ENCODE measurements at regions not wholly inside any gene's neighbourhood (a gene's known extent, or its start where the extent isn't known, plus 50 kb on each side); places are given as distances from the start of the nearest gene placed in this dataset.

DNA sequence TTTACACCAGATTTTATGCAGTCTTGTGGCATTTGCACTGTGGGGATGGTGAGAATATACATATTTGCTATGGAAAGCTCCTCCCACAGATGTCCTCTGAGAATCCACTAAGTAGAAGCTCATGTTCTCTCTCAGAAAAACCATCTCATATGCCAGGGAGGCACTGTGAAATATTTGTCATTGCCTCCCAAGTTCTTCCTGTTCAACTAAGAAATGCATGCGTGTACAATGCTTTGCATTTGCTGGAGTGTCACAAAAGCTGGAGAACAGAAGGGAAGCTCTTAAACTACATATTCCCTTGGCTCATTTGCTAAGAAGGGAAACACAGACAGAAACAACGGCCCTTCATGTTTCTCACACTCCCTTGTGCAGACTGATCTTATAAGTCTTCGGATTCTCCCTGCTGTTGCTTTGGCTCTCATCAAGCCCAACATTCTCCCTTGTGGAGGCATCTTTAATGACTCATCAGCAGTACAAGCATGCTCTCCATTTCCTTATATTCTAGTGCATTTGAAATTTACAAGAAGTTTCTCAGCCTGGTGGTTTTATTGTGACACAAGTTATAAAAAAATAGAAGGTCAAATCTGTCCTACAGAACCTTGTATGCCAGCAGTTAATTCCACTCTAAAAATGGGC is 220.6 kb downstream of the TRIM36 start:
- intact Hi-C loops (cut with DNase I, micrococcal nuclease): no loop called here
- H3K4me3 Mint-ChIP-seq: no peak overlapping the region
- no peaks in the 10 kb centered on the region for H3K4me1 Mint-ChIP-seq
- H3K9me3 Mint-ChIP-seq (ENCODE audit: low read depth): no peaks in the 10 kb centered on the region
- H3K36me3 Mint-ChIP-seq (ENCODE audit: low read depth): no peaks in the 10 kb centered on the region
- ChIA-PET POLR2A (no interaction called here), CTCF (interaction anchor here (0.6 kb wide), 1 partner anchor 959 kb away, joined by 3 read pairs; no protein-coding TSS in a partner anchor)
- DNase-seq: no peak
- ATAC-seq: no peak
- H3K27ac Mint-ChIP-seq: no peak overlapping the region
- no peaks in the 10 kb centered on the region for H3K27me3 Mint-ChIP-seq

DNA sequence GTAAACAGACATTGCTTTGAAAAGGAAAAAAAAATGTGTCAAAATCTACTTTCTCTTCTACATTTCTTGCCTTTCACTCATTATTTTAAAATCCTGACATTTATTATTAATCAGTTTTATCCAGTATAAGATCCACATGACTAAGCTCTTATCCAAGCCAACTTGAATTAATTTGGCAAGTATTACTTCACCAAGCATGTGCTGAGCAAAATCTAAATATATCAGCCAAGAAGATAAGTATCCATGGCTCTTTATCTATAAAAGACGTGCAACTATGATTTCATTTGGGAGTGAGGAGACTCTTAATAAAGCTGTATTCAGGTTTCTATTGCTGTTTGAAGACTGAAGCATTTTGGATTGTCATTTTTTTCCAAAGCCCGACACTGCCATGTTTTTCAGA is 221.3 kb downstream of the TRIM36 start:
- Mint-ChIP-seq H3K27ac (no peak overlapping the region), H3K36me3 (ENCODE audit: low read depth) (no peaks in the 10 kb centered on the region), H3K27me3 (no peaks in the 10 kb centered on the region), H3K4me1 (no peaks in the 10 kb centered on the region), H3K9me3 (ENCODE audit: low read depth) (no peaks in the 10 kb centered on the region), H3K4me3 (no peak overlapping the region)
- ChIA-PET POLR2A (no interaction called here), CTCF (interaction anchor here (0.6 kb wide), 1 partner anchor 959 kb away, joined by 3 read pairs; no protein-coding TSS in a partner anchor)
- DNase-seq (no peak), ATAC-seq (no peak)
- intact Hi-C loops (cut with DNase I, micrococcal nuclease): no loop called here

DNA sequence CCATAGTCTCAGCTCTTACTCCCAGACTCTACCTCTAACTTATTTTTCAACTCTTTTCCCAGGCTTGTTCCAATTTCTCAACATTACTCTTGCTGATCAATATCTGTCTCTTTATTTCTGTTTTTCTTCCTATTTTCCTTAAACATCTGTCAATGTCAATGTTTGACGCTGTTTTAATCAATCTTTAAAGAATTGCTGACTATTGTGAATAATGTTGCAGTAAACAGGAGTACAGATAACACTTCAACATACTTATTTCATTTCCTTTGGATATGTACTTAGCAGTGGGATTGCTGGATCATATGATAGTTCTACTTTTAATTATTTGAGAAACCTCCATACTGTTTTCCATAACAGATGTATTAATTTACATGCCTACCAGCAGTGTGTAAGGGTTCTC is 229.0 kb downstream of the TRIM36 start:
- no peak overlapping the region for H3K4me3 Mint-ChIP-seq
- no peak for DNase-seq
- intact Hi-C loops (cut with DNase I, micrococcal nuclease): no loop called here
- no peak for ATAC-seq
- H3K9me3 Mint-ChIP-seq (ENCODE audit: low read depth): peaks cover 30% of the 10 kb centered on the region
- CTCF ChIA-PET: no interaction called here
- POLR2A ChIA-PET: interaction anchor here (0.6 kb wide), 1 partner anchor 319 kb away, joined by 4 read pairs; no protein-coding TSS in a partner anchor
- no peak overlapping the region for H3K27ac Mint-ChIP-seq
- H3K36me3 Mint-ChIP-seq (ENCODE audit: low read depth): no peaks in the 10 kb centered on the region
- no peaks in the 10 kb centered on the region for H3K4me1 Mint-ChIP-seq
- no peaks in the 10 kb centered on the region for H3K27me3 Mint-ChIP-seq

DNA sequence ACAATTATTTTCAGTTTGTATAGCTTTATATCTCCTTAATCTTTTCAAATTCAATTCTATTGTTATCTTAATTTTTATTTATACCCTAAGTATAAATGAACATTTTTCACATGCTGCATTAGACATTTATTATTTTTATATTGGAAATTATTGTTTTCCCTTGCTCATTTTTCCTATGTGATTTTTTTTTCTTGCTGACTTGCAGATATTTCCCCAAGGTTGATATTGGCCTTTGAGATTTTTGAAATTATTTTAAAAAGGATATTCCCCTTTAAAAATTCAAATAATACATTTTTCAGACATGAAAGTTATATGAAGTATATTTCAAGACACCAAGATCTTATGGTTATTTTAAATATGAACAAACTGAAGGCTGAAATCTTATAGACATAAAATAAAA is 234.2 kb downstream of the TRIM36 start:
- Mint-ChIP-seq H3K4me1 (no peaks in the 10 kb centered on the region), H3K9me3 (ENCODE audit: low read depth) (peaks cover 20% of the 10 kb centered on the region), H3K27ac (no peak overlapping the region), H3K27me3 (no peaks in the 10 kb centered on the region), H3K36me3 (ENCODE audit: low read depth) (no peaks in the 10 kb centered on the region), H3K4me3 (no peak overlapping the region)
- DNase-seq: no peak
- CTCF ChIA-PET: interaction anchor here (0.6 kb wide), 1 partner anchor 84 kb away, joined by 3 read pairs; no protein-coding TSS in a partner anchor
- no peak for ATAC-seq
- intact Hi-C loops (cut with DNase I, micrococcal nuclease): no loop called here
- POLR2A ChIA-PET: no interaction called here

DNA sequence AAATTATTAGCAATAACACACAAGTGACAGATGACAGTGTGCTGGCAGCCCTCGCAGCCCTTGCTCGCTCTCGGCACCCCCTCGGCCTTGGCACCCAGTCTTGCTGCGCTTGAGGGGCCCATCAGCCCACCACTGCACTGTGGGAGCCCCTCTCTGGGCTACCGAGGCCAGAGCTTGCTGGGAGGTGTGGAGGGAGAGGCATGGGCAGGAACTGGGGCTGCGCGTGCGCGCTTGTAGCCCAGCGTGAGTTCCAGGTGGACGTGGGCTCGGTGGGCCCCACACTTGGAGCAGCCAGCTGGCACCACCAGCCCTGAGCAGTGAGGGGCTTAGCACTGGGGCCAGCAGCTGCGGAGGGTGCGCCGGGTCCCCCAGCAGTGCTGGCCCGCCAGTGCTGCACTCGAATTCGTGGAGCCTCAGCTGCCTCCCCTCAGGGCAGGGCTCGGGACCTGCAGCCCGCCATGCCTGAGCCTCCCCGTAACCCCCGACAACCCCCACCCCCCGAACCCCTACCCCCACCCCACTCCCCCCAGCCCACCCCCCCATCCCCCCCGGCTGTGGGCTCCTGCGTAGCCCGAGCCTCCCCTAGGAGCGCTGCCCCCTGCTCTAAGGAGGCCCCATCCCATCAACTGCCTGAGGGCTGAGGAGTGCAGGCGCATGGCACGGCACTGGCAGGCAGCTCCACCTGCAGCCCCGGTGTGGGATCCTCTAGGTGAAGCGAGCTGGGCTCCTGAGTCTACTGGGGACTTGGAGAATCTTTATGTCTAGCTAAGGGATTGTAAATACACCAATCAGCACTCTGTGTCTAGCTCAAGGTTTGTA is 240.9 kb downstream of the TRIM36 start:
- Mint-ChIP-seq H3K4me1 (no peaks in the 10 kb centered on the region), H3K36me3 (ENCODE audit: low read depth) (no peaks in the 10 kb centered on the region), H3K27me3 (no peaks in the 10 kb centered on the region), H3K27ac (no peak overlapping the region), H3K9me3 (ENCODE audit: low read depth) (peaks cover 2% of the 10 kb centered on the region), H3K4me3 (no peak overlapping the region)
- ChIA-PET CTCF (no interaction called here), POLR2A (no interaction called here)
- ATAC-seq (no peak), DNase-seq (no peak)
- intact Hi-C loops (cut with DNase I, micrococcal nuclease): no loop called here

DNA sequence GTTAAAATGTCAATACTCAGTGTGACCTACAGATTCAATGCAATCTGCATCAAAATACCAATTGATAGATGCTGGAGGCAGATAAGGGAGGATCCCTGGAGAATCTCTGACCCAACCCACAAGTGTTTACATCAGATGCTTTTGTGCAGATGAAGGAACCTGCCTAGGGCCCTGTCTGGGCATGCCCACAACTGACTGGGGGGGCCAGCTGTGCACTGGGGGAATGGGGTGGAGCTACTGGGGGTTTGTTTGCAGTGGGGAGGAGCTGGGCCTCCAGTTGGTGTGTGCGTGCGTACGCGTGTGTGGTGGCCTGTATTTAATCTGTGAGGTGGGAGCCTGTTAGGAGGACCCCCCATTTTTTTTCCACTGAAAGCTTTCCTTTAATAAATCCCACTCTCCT is 244.9 kb downstream of the TRIM36 start:
- intact Hi-C loops (cut with DNase I, micrococcal nuclease): no loop called here
- no peak for DNase-seq
- no peaks in the 10 kb centered on the region for H3K36me3 Mint-ChIP-seq (ENCODE audit: low read depth)
- no peak overlapping the region for H3K4me3 Mint-ChIP-seq
- no peaks in the 10 kb centered on the region for H3K27me3 Mint-ChIP-seq
- ChIA-PET CTCF (no interaction called here), POLR2A (no interaction called here)
- ATAC-seq: no peak
- H3K9me3 Mint-ChIP-seq (ENCODE audit: low read depth): peaks cover 2% of the 10 kb centered on the region
- no peaks in the 10 kb centered on the region for H3K4me1 Mint-ChIP-seq
- H3K27ac Mint-ChIP-seq: no peak overlapping the region

DNA sequence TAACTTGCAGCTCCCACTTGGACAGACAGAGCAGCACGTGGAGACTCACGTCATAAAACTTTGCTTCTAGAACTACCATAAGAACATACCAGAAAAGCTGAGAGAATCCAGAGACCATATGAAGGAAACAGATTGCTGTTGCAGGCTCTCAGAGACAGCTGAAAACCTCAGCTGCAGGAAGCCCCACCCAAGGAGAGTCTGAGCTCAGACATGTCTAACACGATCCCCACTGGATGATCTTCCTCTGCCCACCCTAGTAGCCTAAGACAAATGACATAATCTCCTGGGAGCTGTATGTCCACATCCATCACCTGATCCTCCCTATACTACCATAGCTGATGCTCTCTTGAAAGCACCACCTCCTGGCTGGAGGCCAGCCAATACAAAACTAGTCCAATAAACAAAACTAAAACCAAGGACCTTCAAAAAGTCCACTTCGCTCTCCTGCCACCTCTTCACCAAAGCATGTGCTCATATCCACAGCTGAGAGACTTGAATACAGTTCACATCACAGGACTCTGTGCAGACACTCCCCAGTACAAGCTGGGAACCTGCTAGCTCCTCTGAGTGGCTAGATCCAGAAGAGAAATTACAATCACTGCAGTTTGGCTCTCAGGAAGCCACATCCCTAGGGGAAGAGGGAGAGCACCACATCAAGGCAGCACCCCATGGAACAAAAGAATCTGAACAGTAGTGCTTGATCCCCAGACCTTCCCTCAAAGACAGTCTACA is 257.4 kb downstream of the TRIM36 start:
- POLR2A ChIA-PET: no interaction called here
- CTCF ChIA-PET: no interaction called here
- ATAC-seq: no peak
- intact Hi-C loops (cut with DNase I, micrococcal nuclease): no loop called here
- Mint-ChIP-seq H3K4me1 (no peaks in the 10 kb centered on the region), H3K27ac (no peak overlapping the region), H3K9me3 (ENCODE audit: low read depth) (peaks cover 8% of the 10 kb centered on the region), H3K27me3 (no peaks in the 10 kb centered on the region), H3K36me3 (ENCODE audit: low read depth) (no peaks in the 10 kb centered on the region), H3K4me3 (no peak overlapping the region)
- no peak for DNase-seq

DNA sequence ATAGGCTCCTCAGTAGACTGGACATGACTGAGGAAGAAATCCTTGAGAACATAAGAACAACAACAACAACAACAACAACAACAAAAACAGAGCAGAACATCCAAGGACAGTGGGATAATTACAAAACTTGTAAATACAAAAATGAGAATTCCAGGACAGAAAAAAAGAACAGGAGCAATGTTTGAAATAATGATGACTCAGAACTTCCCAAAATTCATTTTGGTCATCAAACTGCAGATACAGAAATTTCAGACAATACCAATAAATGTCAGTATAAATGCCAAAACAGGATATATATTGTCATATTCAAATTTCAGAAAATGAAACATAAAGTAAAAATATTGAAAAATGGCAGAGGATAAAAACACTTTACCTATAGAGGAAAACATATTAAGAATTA is 259.0 kb downstream of the TRIM36 start:
- POLR2A ChIA-PET: no interaction called here
- no peak for DNase-seq

DNA sequence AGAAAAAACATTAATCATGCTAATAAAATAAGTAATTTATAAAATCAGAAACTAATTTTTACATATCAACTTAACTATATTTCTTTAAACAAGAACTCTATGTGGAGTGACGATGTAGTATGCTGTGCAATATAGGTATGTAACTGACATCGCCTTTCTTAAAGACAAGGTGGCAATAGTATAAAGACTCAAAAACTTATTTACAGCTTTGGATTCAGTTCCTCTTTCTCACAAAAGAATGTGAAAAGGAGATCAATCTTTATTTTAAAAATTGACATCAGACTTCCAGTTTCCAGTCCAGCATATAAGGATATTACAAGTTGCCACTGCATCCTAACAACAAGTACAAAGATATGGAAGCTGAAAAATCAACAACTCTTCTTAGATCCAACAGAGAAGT is 260.3 kb downstream of the TRIM36 start:
- intact Hi-C loops (cut with DNase I, micrococcal nuclease): no loop called here
- no peaks in the 10 kb centered on the region for H3K27me3 Mint-ChIP-seq
- ChIA-PET CTCF (no interaction called here), POLR2A (no interaction called here)
- DNase-seq (no peak), ATAC-seq (no peak)
- H3K4me3 Mint-ChIP-seq: no peak overlapping the region
- no peaks in the 10 kb centered on the region for H3K36me3 Mint-ChIP-seq (ENCODE audit: low read depth)
- H3K4me1 Mint-ChIP-seq: no peaks in the 10 kb centered on the region
- no peak overlapping the region for H3K27ac Mint-ChIP-seq
- peaks cover 11% of the 10 kb centered on the region for H3K9me3 Mint-ChIP-seq (ENCODE audit: low read depth)

More for the DNA sequence above, 259.0 kb downstream of the TRIM36 start:
- Mint-ChIP-seq H3K4me3 (no peak overlapping the region), H3K27me3 (no peaks in the 10 kb centered on the region), H3K27ac (no peak overlapping the region), H3K4me1 (no peaks in the 10 kb centered on the region), H3K9me3 (ENCODE audit: low read depth) (peaks cover 11% of the 10 kb centered on the region), H3K36me3 (ENCODE audit: low read depth) (no peaks in the 10 kb centered on the region)
- ATAC-seq: no peak
- CTCF ChIA-PET: no interaction called here
- intact Hi-C loops (cut with DNase I, micrococcal nuclease): no loop called here

DNA sequence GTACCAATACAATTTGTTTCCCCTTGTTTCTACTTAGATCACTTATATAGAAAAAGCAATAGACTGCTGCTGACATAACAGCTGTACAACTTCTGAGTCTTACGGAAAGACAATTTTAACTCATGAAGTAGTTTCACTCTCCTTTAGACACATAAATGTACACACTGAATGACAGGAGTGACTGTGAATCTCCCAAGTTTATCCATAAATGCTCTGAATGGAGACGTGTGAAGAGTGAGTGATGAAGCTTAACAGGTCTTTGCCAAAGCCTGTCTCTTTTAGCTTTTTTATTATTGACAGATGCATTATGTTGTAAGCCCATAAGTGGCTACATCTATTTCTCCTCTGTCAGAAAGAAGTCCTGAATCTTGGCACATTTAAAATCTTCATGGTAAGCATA is 265.9 kb downstream of the TRIM36 start:
- Mint-ChIP-seq H3K9me3 (ENCODE audit: low read depth) (peaks cover 3% of the 10 kb centered on the region), H3K27ac (no peak overlapping the region), H3K36me3 (ENCODE audit: low read depth) (no peaks in the 10 kb centered on the region), H3K4me1 (no peaks in the 10 kb centered on the region), H3K4me3 (no peak overlapping the region), H3K27me3 (no peaks in the 10 kb centered on the region)
- CTCF ChIA-PET: no interaction called here
- intact Hi-C loops (cut with DNase I, micrococcal nuclease): no loop called here
- ATAC-seq (no peak), DNase-seq (no peak)
- POLR2A ChIA-PET: no interaction called here

DNA sequence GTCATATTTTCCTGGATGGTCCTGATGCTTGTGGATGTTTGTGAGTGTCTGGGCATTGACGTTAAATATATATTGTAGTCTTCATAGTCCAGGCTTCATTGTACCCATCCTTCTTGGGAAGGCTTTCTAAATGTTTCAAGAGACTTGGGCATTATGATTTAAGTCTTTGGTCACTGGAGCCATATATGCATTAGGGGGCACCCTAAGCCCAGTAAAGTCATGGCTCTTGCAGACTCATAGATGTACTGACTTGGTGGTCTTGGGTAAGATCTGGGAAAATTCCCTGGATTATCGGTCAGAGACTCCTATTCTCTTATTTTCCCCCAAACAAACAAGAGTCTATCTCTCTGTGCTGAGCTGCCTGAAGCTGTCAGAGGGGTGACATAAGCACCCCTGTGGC is 271.1 kb downstream of the TRIM36 start:
- POLR2A ChIA-PET: no interaction called here

DNA sequence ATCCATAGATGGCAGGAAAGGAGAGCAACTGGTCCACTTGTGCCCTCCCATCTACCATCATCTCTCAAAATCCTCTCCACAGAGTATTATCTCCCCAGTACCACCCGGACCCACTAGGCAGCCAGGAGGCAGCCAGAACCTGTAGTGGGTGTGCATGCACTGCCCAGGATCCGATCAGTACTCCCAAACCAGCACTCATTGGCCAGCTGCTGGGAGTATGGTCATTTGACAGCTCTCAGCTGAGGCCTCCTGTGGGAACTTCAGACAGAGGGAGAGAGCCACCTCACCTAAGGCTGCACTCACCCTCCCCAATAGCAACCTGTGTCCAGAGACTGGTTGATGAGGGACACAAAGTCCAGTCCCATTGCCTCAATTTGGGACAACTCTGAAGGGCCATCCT is 286.0 kb downstream of the TRIM36 start:
- intact Hi-C loops (cut with DNase I, micrococcal nuclease): no loop called here
- H3K9me3 Mint-ChIP-seq (ENCODE audit: low read depth): peaks cover 2% of the 10 kb centered on the region
- no peak for ATAC-seq

More for the DNA sequence above, 271.1 kb downstream of the TRIM36 start:
- intact Hi-C loops (cut with DNase I, micrococcal nuclease): no loop called here
- no peaks in the 10 kb centered on the region for H3K27me3 Mint-ChIP-seq
- no peak overlapping the region for H3K4me3 Mint-ChIP-seq
- peaks cover 4% of the 10 kb centered on the region for H3K9me3 Mint-ChIP-seq (ENCODE audit: low read depth)
- no peak overlapping the region for H3K27ac Mint-ChIP-seq
- no peak for ATAC-seq
- CTCF ChIA-PET: no interaction called here
- no peak for DNase-seq
- no peaks in the 10 kb centered on the region for H3K36me3 Mint-ChIP-seq (ENCODE audit: low read depth)
- H3K4me1 Mint-ChIP-seq: no peaks in the 10 kb centered on the region

More for the DNA sequence above, 286.0 kb downstream of the TRIM36 start:
- H3K36me3 Mint-ChIP-seq (ENCODE audit: low read depth): no peaks in the 10 kb centered on the region
- ChIA-PET POLR2A (no interaction called here), CTCF (no interaction called here)
- no peak overlapping the region for H3K27ac Mint-ChIP-seq
- H3K4me3 Mint-ChIP-seq: no peak overlapping the region
- DNase-seq: no peak
- no peaks in the 10 kb centered on the region for H3K27me3 Mint-ChIP-seq
- no peaks in the 10 kb centered on the region for H3K4me1 Mint-ChIP-seq

Data from activated CD4-positive, alpha-beta T cell treated with anti-CD3 and anti-CD28 coated beads for 36 hours (primary cell).